Tibial nerve (tissue), 4 donors: ENCODE measurements at regions not wholly inside any gene's neighbourhood (a gene's known extent, or its start where the extent isn't known, plus 50 kb on each side); places are given as distances from the start of the nearest gene placed in this dataset.
"Not testable (repeated sequence)": the region's sequence is repeated elsewhere in the genome, so short reads cannot be mapped to it uniquely, and the experiment has no call there.

Source experiments
- DNase-seq, 2 donors: peaks; one replicate each; pipeline ENCODE4 v3.0.0-alpha.2; 2019; ENCODE audit warnings: low spot score in 2 of 2
- H3K27ac ChIP-seq, 4 donors: fragments of 200-600 bp; sonication (generic) in 3 of 4; one replicate each; pipeline ENCODE4 v1.5.1; 2017 to 2019; ENCODE audit warnings: mild to moderate bottlenecking in 1 of 4
- H3K27me3 ChIP-seq, 2 donors: fragments of 200-600 bp; sonication (generic) in 1 of 2; one replicate each; pipeline versions ENCODE4 v1.5.1 to v1.6.0; 2017 to 2019
- H3K36me3 ChIP-seq, 3 donors: fragments of 200-600 bp; sonication (generic); one replicate each; pipeline ENCODE4 v1.5.1; 2018 to 2019
- H3K4me1 ChIP-seq, 4 donors: fragments of 200-600 bp; sonication (generic) in 3 of 4; one replicate each; pipeline ENCODE4 v1.5.1; 2017 to 2019
- H3K4me3 ChIP-seq, 4 donors: fragments of 200-600 bp; sonication (generic) in 3 of 4; one replicate each; pipeline ENCODE4 v1.5.1; 2017 to 2019; ENCODE audit warnings: mild to moderate bottlenecking in 1 of 4, moderate library complexity in 1 of 4
- H3K9me3 ChIP-seq, 4 donors: fragments of 200-600 bp; sonication (generic) in 3 of 4; one replicate each; pipeline ENCODE4 v1.5.1; 2017 to 2019
- CTCF ChIP-seq, 5 experiments: fragments of 200-600 bp in 3 of 5; fragments of 450-650 bp in 2 of 5; sonication (generic) in 3 of 5; IDR thresholded peaks; one replicate each; pipeline ENCODE4 v1.5.1; 2016 to 2019; ENCODE audit warnings: antibody characterized with exemption in 5 of 5, mild to moderate bottlenecking in 3 of 5, moderate library complexity in 2 of 5
- EP300 ChIP-seq, 2 donors: sonication (generic); formaldehyde crosslinking; IDR thresholded peaks; one replicate each; pipeline ENCODE4 v1.6.1; 2017; ENCODE audit warnings: antibody characterized with exemption in 2 of 2, mild to moderate bottlenecking in 1 of 2
- POLR2A ChIP-seq, 2 donors: fragments of 450-650 bp; IDR thresholded peaks; one replicate each; pipeline ENCODE4 v1.6.1; 2017; ENCODE audit warnings: antibody characterized with exemption in 2 of 2, mild to moderate bottlenecking in 2 of 2, moderate library complexity in 2 of 2
- WGBS, 2 donors: methylation state at CpG; one replicate each; pipeline ENCODE4 v1.1.5; 2018; 5-methylcytosine and 5-hydroxymethylcytosine counted together

DNA sequence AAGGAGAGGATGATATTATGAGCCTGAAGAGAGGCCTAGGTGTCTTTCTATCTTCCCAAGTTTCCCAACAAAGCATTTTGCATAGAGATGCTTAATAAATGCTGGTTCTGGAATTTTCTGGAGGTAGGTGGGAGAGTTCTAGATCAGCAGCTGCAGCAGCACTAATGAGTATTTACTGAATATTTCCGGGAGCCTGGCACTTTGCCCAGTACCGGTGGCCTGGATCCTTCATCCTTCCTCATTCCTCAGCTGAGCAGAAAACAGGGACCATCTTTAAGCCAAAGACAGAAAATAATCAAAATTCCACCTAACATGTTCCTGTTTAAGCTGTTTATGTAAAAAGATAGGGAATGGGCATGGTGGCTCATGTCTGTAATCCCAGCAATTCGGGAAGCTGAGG, 813.2 kb upstream of the AUTS2 start:
- H3K27ac ChIP-seq: no peak overlapping the region
- H3K27me3 ChIP-seq: no peaks in the 10 kb centered on the region
- no peaks in the 10 kb centered on the region for H3K36me3 ChIP-seq
- no peaks in the 10 kb centered on the region for H3K4me1 ChIP-seq
- WGBS, 2 donors: 28 to 30% methylated on average over 3 of the region's 3 CpGs
- no peak for DNase-seq
- no peak for TF ChIP-seq CTCF (IDR thresholded peaks at IDR 0.05)
- TF ChIP-seq EP300 (IDR thresholded peaks at IDR 0.05): no peak
- no peak for TF ChIP-seq POLR2A (IDR thresholded peaks at IDR 0.05)
- no peaks in the 10 kb centered on the region for H3K9me3 ChIP-seq
- H3K4me3 ChIP-seq: no peak overlapping the region

DNA sequence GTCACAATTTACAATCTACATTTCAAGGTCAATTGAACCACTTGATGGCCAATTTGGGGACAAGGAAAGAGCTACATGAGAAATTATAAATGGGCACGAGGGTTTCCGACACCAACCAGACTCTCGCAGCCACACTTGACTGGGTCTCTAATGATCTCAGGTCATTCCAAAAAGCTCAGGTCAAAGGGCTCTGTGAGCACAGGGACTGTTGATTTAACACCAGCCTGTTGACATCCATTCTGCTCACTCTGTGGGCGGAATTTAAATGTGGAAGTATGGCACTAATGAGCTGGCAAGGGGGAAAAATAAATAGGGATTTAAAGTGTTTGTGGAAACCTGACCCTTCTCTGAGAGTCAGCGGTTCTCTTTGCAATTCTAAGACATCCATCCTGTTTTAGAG, 810.7 kb upstream of the AUTS2 start:
- Histone ChIP-seq H3K4me1 (no peaks in the 10 kb centered on the region), H3K9me3 (no peaks in the 10 kb centered on the region), H3K27me3 (no peaks in the 10 kb centered on the region), H3K27ac (no peak overlapping the region), H3K36me3 (no peaks in the 10 kb centered on the region), H3K4me3 (no peak overlapping the region)
- no peak for DNase-seq
- TF ChIP-seq CTCF (IDR thresholded peaks at IDR 0.05) (no peak), EP300 (IDR thresholded peaks at IDR 0.05) (no peak), POLR2A (IDR thresholded peaks at IDR 0.05) (no peak)
- WGBS, 2 donors: 40 to 58% methylated on average over 5 of the region's 5 CpGs

DNA sequence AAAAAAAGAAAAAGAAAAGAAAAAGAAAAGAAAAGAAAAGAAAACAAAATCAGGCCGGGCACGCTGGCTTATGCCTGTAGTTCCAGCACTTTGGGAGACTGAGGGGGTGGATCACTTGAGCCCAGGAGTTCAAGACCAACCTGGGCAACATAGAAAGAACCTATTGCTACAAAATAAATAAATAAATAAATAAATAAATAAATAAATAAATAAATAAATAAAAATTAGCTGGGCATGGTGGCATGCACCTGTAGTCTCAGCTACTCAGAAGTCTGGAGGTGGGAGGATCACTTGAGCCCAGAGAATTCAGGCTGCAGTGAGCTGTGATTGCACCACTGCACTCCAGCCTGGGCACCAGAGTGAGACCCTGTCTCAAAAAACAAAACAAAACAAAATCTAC, 809.7 kb upstream of the AUTS2 start:
- not testable (repeated sequence) for H3K4me3 ChIP-seq, H3K4me1 ChIP-seq, H3K27ac ChIP-seq, H3K36me3 ChIP-seq, H3K27me3 ChIP-seq, H3K9me3 ChIP-seq, DNase-seq
- WGBS, 2 donors: 94 to 95% methylated on average over 2 of the region's 2 CpGs

- WGBS, 2 donors: 52 to 56% methylated on average over 4 of the region's 4 CpGs
- DNase-seq: no peak
- Histone ChIP-seq H3K9me3 (peaks cover 0 to 14% (median 2%) of the 10 kb centered on the region in 4 donors), H3K27ac (no peak overlapping the region), H3K4me1 (no peaks in the 10 kb centered on the region), H3K36me3 (no peaks in the 10 kb centered on the region), H3K27me3 (no peaks in the 10 kb centered on the region), H3K4me3 (no peak overlapping the region)
- no peak for TF ChIP-seq POLR2A (IDR thresholded peaks at IDR 0.05)
- no peak for TF ChIP-seq EP300 (IDR thresholded peaks at IDR 0.05)
- TF ChIP-seq CTCF (IDR thresholded peaks at IDR 0.05): no peak
Observed at GRCh38 chr7:68789597-68789996, 808.7 kb upstream of the AUTS2 start.

- Histone ChIP-seq H3K4me1 (no peaks in the 10 kb centered on the region), H3K9me3 (peaks cover 0 to 14% (median 2%) of the 10 kb centered on the region in 4 donors), H3K36me3 (no peaks in the 10 kb centered on the region), H3K27me3 (no peaks in the 10 kb centered on the region), H3K27ac (no peak overlapping the region), H3K4me3 (no peak overlapping the region)
- 58 to 69% methylated on average over 3 of the region's 3 CpGs for WGBS, 2 donors
- TF ChIP-seq EP300 (IDR thresholded peaks at IDR 0.05) (no peak), CTCF (IDR thresholded peaks at IDR 0.05) (no peak), POLR2A (IDR thresholded peaks at IDR 0.05) (no peak)
- no peak for DNase-seq
Observed at GRCh38 chr7:68792351-68792750, 805.9 kb upstream of the AUTS2 start.

- 96 to 100% methylated on average over 1 of the region's 1 CpG for WGBS, 2 donors
- Histone ChIP-seq H3K9me3 (peaks cover 0 to 14% (median 2%) of the 10 kb centered on the region in 4 donors), H3K27me3 (no peaks in the 10 kb centered on the region), H3K4me1 (peaks cover 0 to 2% (median 0%) of the 10 kb centered on the region in 4 donors), H3K36me3 (no peaks in the 10 kb centered on the region), H3K27ac (no peak overlapping the region), H3K4me3 (no peak overlapping the region)
- no peak for TF ChIP-seq EP300 (IDR thresholded peaks at IDR 0.05)
- TF ChIP-seq CTCF (IDR thresholded peaks at IDR 0.05): no peak
- TF ChIP-seq POLR2A (IDR thresholded peaks at IDR 0.05): no peak
- DNase-seq: no peak
Observed at GRCh38 chr7:68793513-68793912, 804.8 kb upstream of the AUTS2 start.
